Psoas muscle (tissue), 7 donors: ENCODE measurements at regions not wholly inside any gene's neighbourhood (a gene's known extent, or its start where the extent isn't known, plus 50 kb on each side); places are given as distances from the start of the nearest gene placed in this dataset.

ENCODE experiments used
- ATAC-seq, 4 donors: fragments of 200-7000 bp; cut with Tn5 transposase; one replicate each; pipeline ENCODE4 v1.9.1; 2020; ENCODE audit warnings: moderate library complexity in 3 of 4, mild to moderate bottlenecking in 2 of 4
- DNase-seq, 2 donors: peaks; one replicate each; pipeline ENCODE4 v3.0.0-alpha.2; 2020
- H3K27ac ChIP-seq: fragments of 200-600 bp; one replicate; pipeline ENCODE4 v1.8.0; 2022
- H3K27me3 ChIP-seq, 3 donors: fragments of 200-600 bp in 1 of 3; one replicate each; pipeline versions ENCODE4 v1.6.1 to v1.8.0; 2013 to 2022; ENCODE audit warnings: low read length in 2 of 3, mild to moderate bottlenecking in 2 of 3, moderate library complexity in 1 of 3; ENCODE audit not compliant: insufficient read depth in 3 of 3
- H3K36me3 ChIP-seq, 2 donors: fragments of 200-600 bp in 1 of 2; one replicate each; pipeline versions ENCODE4 v1.6.1 to v1.8.0; 2013 to 2022; ENCODE audit warnings: low read depth in 1 of 2, mild to moderate bottlenecking in 1 of 2, moderate library complexity in 1 of 2; ENCODE audit not compliant: insufficient read depth in 1 of 2
- H3K4me1 ChIP-seq: fragments of 200-600 bp; one replicate; pipeline ENCODE4 v1.8.0; 2022
- H3K4me3 ChIP-seq: fragments of 200-600 bp; one replicate; pipeline ENCODE4 v1.8.0; 2022; ENCODE audit warnings: mild to moderate bottlenecking
- H3K9me3 ChIP-seq: fragments of 200-600 bp; one replicate; pipeline ENCODE4 v1.8.0; 2022
- WGBS, 3 donors: extraction: QIAGEN DNeasy Blood & Tissue Kit; methylation state at CpG; one replicate each; pipeline versions ENCODE4 v1.1.6 to v1.1.7; 2013; 5-methylcytosine and 5-hydroxymethylcytosine counted together
- intact Hi-C, 2 donors: fragments of 100-400 bp; cut with DNase I; formaldehyde crosslinking; loops; one replicate each; pipeline versions ENCODE4 v1.11.0 to v1.14.2; 2022
- TF ChIP-seq, protein P1 (sequence below): fragments of 200-600 bp; IDR thresholded peaks from one replicate; pipeline ENCODE4 v1.8.0; 2022; ENCODE audit warnings: antibody characterized with exemption
- donor health status: healthy with polysubstance abuse.
- donor health status: DM: no; HTN: no; CAD: no; lungs with moderate emphysema.
- donor health status: Bipolar disorder and iron deficiency.
- donor health status: healthy.
- donor health status: DM: yes; HTN: yes; CAD: no.
- donor health status: DM: no; HTN: no; CAD: no.
- donor health status: DM: yes; HTN: yes; CAD: no.

DNA sequence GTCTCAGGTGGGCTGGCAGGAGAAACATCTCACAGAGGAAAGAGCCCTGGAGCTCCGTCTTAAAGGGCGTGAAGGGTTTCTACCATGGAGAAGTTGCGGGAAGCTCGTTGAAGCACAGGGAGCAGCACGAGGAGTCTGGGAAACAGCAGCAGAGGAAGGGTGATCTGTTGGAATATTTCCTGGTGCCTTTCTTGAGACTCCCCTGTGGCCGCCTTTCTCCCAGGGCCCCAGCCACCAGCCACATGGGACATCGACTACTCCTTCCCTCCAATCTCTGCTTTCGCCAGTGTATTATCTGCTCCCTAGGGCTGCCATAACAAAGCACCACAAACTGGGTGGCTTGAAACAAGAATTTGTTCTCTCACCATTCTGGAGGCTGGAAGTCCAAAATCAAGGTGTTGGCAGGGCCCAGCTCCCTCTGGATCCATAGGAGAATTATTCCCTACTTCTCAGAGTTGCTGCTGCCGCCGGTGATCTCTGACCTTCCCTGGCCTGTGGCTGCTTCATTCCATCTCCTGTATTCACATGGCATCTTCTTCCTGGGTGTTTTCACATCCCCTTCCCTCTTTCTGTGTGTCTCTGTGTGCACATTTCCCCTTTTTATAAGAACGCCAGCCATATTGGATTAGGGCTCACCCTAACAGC is 152.8 kb upstream of the GSC start:
- intact Hi-C loops, result no loop called here
- TF ChIP-seq, protein P1, sequence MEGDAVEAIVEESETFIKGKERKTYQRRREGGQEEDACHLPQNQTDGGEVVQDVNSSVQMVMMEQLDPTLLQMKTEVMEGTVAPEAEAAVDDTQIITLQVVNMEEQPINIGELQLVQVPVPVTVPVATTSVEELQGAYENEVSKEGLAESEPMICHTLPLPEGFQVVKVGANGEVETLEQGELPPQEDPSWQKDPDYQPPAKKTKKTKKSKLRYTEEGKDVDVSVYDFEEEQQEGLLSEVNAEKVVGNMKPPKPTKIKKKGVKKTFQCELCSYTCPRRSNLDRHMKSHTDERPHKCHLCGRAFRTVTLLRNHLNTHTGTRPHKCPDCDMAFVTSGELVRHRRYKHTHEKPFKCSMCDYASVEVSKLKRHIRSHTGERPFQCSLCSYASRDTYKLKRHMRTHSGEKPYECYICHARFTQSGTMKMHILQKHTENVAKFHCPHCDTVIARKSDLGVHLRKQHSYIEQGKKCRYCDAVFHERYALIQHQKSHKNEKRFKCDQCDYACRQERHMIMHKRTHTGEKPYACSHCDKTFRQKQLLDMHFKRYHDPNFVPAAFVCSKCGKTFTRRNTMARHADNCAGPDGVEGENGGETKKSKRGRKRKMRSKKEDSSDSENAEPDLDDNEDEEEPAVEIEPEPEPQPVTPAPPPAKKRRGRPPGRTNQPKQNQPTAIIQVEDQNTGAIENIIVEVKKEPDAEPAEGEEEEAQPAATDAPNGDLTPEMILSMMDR, result no peak
- peak overlapping the region; percentile 51 for H3K27ac ChIP-seq
- ATAC-seq (no peak), DNase-seq (no peak)
- 94 to 97% (median 97%) methylated on average over 11 of the region's 11 CpGs for WGBS, 3 donors
- H3K9me3 ChIP-seq, result no peaks in the 10 kb centered on the region
- no peak overlapping the region for H3K4me3 ChIP-seq
- no peaks in the 10 kb centered on the region for H3K36me3 ChIP-seq
- no peaks in the 10 kb centered on the region for H3K27me3 ChIP-seq
- no peaks in the 10 kb centered on the region for H3K4me1 ChIP-seq

- Histone ChIP-seq H3K4me3 (no peak overlapping the region), H3K9me3 (no peaks in the 10 kb centered on the region), H3K36me3 (no peaks in the 10 kb centered on the region), H3K4me1 (no peaks in the 10 kb centered on the region), H3K27me3 (no peaks in the 10 kb centered on the region), H3K27ac (peak overlapping the region; percentile 51)
- DNase-seq (no peak), ATAC-seq (peak in 1 of 4 donors; percentile 45)
- 74 to 77% (median 76%) methylated on average over 15 of the region's 15 CpGs for WGBS, 3 donors
- TF ChIP-seq, protein P1, result no peak
- intact Hi-C loops, result no loop called here
Measured at GRCh38 chr14:94921882-94922585, 152.1 kb upstream of the GSC start.

DNA sequence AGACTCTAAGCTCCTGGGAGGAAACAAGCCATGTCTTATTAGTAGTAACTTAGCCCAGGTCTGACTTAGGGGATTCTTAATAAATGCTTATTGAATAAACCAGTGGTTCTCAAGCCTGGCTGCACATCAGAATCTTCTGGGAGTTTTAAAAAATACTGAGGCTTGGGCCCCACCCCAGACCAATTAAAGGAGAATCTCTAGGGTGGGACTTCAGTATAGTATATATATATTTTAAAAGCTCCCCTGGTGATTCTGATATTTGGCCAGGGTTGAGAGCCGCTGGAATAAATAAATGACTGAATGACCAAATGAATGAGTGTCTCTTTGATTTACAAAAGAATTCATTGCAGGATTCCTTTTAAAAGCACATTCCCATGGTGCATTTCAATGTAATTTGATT is 151.5 kb upstream of the GSC start:
- intact Hi-C loops, result no loop called here
- Histone ChIP-seq H3K9me3 (no peaks in the 10 kb centered on the region), H3K4me1 (no peaks in the 10 kb centered on the region), H3K27ac (no peak overlapping the region), H3K4me3 (no peak overlapping the region), H3K36me3 (no peaks in the 10 kb centered on the region), H3K27me3 (no peaks in the 10 kb centered on the region)
- 70 to 75% (median 71%) methylated on average over 1 of the region's 1 CpG for WGBS, 3 donors
- TF ChIP-seq, protein P1, result no peak
- DNase-seq (no peak), ATAC-seq (no peak)

GRCh38 chr14:94919896-94920295 is 150.0 kb upstream of the GSC start:
- Histone ChIP-seq H3K36me3 (no peaks in the 10 kb centered on the region), H3K9me3 (no peaks in the 10 kb centered on the region), H3K27ac (no peak overlapping the region), H3K27me3 (no peaks in the 10 kb centered on the region), H3K4me3 (no peak overlapping the region), H3K4me1 (no peaks in the 10 kb centered on the region)
- TF ChIP-seq, protein P1, result no peak
- DNase-seq (no peak), ATAC-seq (no peak)
- WGBS, 3 donors, result 87 to 91% (median 87%) methylated on average over 9 of the region's 9 CpGs
- intact Hi-C loops, result no loop called here
